Stimulated activated CD4-positive, alpha-beta T cell treated with anti-CD3 and anti-CD28 coated beads, Interleukin-4, amount 100 ng/mL, for 4 hours (primary cell): ENCODE measurements at regions not wholly inside any gene's neighbourhood (a gene's known extent, or its start where the extent isn't known, plus 50 kb on each side); places are given as distances from the start of the nearest gene placed in this dataset.
"Not testable (repeated sequence)": the region's sequence is repeated elsewhere in the genome, so short reads cannot be mapped to it uniquely, and the experiment has no call there.

Experiments used
- DNase-seq, 2 experiments: peaks; one replicate each; pipeline ENCODE4 v3.0.0-alpha.2; 2020

DNA sequence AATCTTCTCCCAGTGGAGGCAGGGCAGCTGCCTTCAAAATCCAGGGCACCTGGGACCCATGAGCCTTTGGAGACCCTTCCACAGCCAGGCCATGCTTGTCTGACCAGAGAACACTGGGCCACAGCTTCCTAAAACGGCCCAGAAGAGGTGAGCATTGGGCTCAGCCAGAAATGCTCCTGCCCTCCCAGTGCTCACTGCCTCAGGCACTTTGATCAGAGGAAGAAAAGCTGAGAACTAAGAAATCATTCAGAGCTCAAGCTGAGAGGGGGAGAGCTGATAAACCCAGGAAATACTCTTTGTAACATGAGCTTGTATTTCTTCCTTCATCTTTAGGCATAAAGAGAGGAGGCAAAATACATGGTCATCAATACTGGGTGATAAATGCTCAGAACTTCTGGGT is 365.5 kb upstream of the KLHL29 start:
- no peak for DNase-seq

- no peak for DNase-seq
Measured at GRCh38 chr2:23020659-23021058, 364.3 kb upstream of the KLHL29 start.

- no peak for DNase-seq
Measured at GRCh38 chr2:23021311-23022120, 363.5 kb upstream of the KLHL29 start.

- DNase-seq: no peak
Measured at GRCh38 chr2:23023722-23024121, 361.3 kb upstream of the KLHL29 start.

DNA sequence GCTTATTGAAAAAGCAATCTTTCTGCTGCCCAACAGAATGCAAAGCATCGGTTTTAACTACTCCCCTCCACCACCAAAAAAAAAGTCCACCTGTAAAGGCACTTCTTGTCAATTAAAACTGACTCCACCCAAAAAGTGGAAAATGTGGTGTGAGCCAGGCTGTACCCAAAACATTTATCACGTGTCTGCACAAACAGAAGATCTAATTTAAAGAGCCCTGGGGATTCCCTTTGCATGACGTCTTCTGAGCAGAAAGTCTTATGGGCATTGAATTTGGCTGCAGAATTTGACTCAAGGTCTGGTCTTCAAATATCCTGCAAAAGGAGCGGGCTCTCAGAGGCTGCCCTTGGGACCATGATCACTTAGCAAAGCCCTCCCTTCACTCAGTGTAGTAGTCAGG is 358.3 kb upstream of the KLHL29 start:
- DNase-seq: no peak

DNA sequence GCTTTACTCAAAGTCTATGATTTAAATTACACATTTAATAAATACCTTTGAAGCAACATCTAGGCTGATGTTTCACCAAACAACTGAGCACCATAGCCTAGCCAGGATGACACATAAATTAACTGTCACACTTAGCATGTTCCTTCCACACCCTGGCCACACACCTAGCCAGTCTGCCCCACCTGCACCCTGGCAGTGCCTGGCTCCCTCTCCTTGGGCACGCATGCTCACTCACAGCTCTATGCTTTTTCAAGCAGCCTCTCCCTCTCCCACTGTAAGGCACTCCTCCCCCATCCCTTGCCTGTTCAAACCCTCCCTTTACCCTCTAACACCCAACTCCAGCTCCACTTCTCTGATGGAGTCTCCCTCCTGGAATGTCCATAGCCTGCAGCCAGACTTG is 357.6 kb upstream of the KLHL29 start:
- DNase-seq: no peak

GRCh38 chr2:23028106-23028505 is 356.9 kb upstream of the KLHL29 start:
- DNase-seq: no peak

DNA sequence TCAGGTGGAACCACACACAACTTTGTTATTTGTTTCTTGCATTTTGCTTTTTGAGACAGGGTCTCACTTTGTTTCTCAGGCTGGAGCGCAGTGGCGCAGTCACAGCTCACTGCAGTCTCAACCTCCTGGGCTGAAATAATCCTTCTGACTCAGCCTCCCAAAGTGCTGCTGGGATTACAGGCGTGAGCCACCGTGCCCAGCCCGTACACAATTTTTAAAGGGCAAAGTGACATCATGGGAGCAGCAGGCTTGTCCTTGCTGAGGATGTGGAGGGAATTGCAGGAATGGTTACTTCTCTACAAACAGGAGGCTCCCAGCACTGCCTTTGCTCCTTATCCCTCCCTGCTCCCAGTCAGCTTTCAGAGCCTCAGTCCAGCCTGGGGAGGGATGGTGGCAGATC is 355.9 kb upstream of the KLHL29 start:
- DNase-seq: no peak

GRCh38 chr2:23029951-23030350 is 355.0 kb upstream of the KLHL29 start:
- DNase-seq: no peak

GRCh38 chr2:23034996-23035395 is 350.0 kb upstream of the KLHL29 start:
- no peak for DNase-seq

- no peak for DNase-seq
Measured at GRCh38 chr2:23036629-23037028, 348.4 kb upstream of the KLHL29 start.

DNA sequence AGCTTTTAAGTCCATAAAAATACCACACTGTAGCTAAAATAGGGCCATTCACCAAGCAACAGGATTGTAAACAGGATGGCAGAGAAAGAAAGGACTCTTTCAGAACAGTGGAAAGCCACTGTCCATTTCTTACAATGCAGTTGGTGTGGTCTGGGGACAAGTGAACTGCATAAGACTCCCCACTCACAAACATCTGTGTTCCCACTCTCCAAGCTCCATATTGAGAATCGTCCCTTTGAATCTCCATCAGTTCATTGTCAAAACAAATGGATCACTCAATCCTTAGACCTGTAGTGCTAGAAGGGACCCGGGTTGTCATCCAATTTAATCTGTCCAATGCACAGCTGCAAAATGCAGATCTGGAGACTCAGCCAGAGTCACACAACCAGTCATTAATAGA is 347.4 kb upstream of the KLHL29 start:
- no peak for DNase-seq

DNA sequence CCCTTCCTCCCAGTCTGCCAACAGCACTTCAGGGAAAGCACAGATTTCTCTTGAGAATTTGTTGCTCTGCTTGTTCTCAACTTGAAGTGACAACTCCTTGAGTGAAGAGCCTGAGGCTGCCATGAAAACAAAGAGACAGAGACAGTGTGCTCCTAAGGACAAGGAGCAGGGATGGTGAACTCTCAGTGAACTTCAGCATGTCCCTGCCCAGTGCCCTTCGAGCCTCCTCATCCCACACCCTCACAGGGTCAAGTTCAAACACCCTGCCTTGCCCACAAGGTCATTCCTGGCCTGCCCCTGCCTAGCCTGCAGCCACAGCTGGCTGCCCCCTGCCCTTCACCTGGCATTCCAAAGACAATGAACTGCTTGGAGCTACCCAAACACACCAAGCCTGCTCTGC is 343.5 kb upstream of the KLHL29 start:
- no peak for DNase-seq

GRCh38 chr2:23042216-23042906 is 342.6 kb upstream of the KLHL29 start:
- no peak for DNase-seq

- DNase-seq: no peak
Measured at GRCh38 chr2:23050388-23050787, 334.6 kb upstream of the KLHL29 start.

GRCh38 chr2:23053601-23054000 is 331.4 kb upstream of the KLHL29 start:
- DNase-seq: no peak

DNA sequence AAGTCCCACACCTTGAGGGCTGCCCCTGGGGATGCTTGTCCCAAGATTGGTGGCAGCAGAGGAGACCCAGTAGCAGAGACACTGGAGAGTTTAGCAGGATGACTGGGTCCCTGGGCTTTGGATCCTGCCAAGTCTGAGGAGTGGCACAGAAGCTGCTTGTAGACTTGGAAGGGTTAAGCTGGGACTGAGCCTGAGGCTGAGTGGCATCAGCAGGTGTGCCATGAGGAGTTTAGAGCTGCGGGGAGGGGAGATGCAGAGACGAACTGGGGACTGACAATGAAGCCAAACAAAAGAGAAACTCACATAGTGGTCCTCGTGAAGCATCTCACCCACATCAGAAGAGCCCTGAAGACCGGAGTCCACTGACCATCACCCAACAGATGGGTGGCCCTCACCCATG is 329.7 kb upstream of the KLHL29 start:
- no peak for DNase-seq

DNA sequence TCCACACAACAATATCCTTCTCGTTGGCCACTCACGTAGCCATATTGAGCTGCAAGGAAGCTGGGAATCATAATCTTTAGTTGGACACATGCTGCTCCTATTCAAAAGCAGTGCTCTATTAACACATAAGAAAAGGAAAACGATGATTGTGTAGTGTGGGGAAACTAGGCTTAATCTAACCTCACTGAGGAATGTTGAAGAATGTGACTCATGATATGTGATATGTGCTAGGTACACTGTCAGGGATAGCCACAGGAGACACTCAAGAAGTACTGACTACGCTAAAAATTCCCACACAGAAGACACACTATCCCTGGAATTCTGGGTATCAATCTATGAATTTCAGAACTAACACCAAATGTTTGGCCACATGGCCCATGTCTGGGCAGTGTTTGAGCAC is 328.1 kb upstream of the KLHL29 start:
- DNase-seq: not testable (repeated sequence)

- no peak for DNase-seq
Measured at GRCh38 chr2:23058435-23058834, 326.5 kb upstream of the KLHL29 start.

- DNase-seq: no peak
Measured at GRCh38 chr2:23065210-23065609, 319.8 kb upstream of the KLHL29 start.

DNA sequence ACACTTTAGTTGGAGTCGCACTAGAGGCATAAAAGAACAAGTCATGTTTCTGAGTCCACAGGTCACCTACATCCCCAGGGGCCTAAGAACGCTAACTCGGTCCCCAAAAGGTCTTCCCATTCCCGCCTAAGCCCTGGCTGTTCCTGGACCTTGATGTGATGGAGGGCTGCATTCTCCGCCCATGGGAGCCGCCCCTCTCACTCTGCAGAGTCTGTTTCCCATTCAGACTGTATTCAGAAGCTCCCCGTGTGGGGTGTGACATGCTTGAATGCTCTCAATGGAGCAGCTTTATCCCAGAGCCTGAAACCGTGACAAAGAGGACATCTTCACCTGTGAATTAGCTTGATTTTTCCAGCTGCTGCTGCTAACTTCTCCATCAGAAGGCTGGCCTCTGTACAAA is 319.0 kb upstream of the KLHL29 start:
- no peak for DNase-seq

DNA sequence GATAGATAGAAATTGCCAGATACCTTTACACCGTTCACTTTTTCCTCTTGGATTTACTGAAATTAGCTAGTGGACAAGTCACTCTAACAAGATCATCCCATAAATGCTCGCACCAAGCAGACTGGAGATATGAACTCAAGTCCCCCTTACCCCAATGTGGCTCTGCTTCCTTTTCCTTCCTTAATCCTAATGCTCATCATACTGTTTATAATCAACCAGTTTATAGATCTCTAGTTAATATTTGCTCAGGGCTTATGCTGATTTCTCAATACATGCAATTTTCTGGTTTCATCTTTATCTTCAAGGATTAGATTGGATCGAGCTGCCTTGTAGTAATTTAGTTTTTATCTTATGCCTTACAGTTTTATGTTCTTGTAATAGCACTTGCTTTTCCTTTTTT is 318.3 kb upstream of the KLHL29 start:
- DNase-seq: no peak

- no peak for DNase-seq
Measured at GRCh38 chr2:23069156-23069555, 315.8 kb upstream of the KLHL29 start.

GRCh38 chr2:23069923-23070322 is 315.1 kb upstream of the KLHL29 start:
- no peak for DNase-seq

DNA sequence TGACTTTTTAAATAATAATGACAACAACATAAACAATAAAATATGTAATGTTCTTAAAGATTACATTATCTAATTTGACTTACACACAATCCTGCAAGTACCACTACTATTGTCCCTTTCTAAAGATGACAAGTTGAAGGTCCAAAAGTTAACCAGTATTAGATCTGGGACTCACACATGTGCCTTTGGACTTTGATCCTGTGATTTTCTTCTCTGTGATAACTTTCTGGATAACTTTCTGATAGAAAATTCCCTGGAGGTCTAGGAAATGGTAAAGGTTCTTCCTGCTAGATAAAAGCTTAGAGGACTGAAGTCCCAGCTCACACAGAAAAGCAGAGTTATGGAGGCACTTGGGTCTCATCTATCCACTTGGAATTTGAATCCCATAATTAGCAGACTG is 311.9 kb upstream of the KLHL29 start:
- no peak for DNase-seq
